Keratinocyte (primary cell): ENCODE measurements at regions not wholly inside any gene's neighbourhood (a gene's known extent, or its start where the extent isn't known, plus 50 kb on each side); places are given as distances from the start of the nearest gene placed in this dataset.

Experiments used
- DNase-seq: peaks from one replicate; pipeline ENCODE4 v3.0.0-alpha.2; 2011; ENCODE audit warnings: low read depth, missing footprints, low spot score
- FAIRE-seq: peaks from 2 replicates; lab custom pipeline; 2011; peaks lifted over from hg19 to GRCh38; lab: Jason Lieb, UNC
- H2AFZ ChIP-seq: 2 replicates; pipeline ENCODE4 v1.6.0; 2012; ENCODE audit warnings: low read length, control low read depth, inconsistent platforms; ENCODE audit not compliant: control insufficient read depth
- H3K27ac ChIP-seq: 2 replicates; pipeline ENCODE4 v1.5.1; 2011; ENCODE audit warnings: low read length; ENCODE audit not compliant: control insufficient read depth, insufficient read depth
- H3K27me3 ChIP-seq: 3 replicates; pipeline ENCODE4 v1.6.0; 2011; ENCODE audit warnings: low read length; ENCODE audit not compliant: control insufficient read depth, insufficient read depth; ENCODE audit errors: extremely low read depth
- H3K36me3 ChIP-seq, 2 experiments: 2 replicates in 1 of 2; 3 replicates in 1 of 2; pipeline ENCODE4 v1.5.1; 2011; ENCODE audit warnings: low read length in 2 of 2, mild to moderate bottlenecking in 1 of 2; ENCODE audit not compliant: control insufficient read depth in 2 of 2, insufficient read depth in 2 of 2; ENCODE audit errors: extremely low read depth in 1 of 2
- H3K4me1 ChIP-seq: 3 replicates; pipeline ENCODE4 v1.5.1; 2011; ENCODE audit warnings: low read length; ENCODE audit not compliant: control insufficient read depth, insufficient read depth; ENCODE audit errors: extremely low read depth
- H3K4me2 ChIP-seq: 3 replicates; pipeline ENCODE4 v1.6.0; 2011; ENCODE audit warnings: low read depth, low read length; ENCODE audit not compliant: control insufficient read depth, insufficient read depth; ENCODE audit errors: extremely low read depth
- H3K4me3 ChIP-seq, 3 experiments: fragments of 200-600 bp in 1 of 3; sonication (generic) in 1 of 3; 2 replicates in 2 of 3; 3 replicates in 1 of 3; pipeline ENCODE4 v1.5.1; 2011 to 2016; ENCODE audit warnings: low read length in 3 of 3, mild to moderate bottlenecking in 3 of 3, control low read depth in 2 of 3, inconsistent platforms in 1 of 3, low read depth in 1 of 3, mixed read lengths in 1 of 3, mixed run types in 1 of 3, moderate library complexity in 1 of 3; ENCODE audit not compliant: control insufficient read depth in 2 of 3, insufficient read depth in 2 of 3; ENCODE audit errors: extremely low read depth in 1 of 3
- H3K79me2 ChIP-seq: 2 replicates; pipeline ENCODE4 v1.6.0; 2012; ENCODE audit warnings: low read length; ENCODE audit not compliant: control insufficient read depth, insufficient read depth
- H3K9ac ChIP-seq: 3 replicates; pipeline ENCODE4 v1.6.0; 2011; ENCODE audit warnings: low read length; ENCODE audit not compliant: control insufficient read depth, insufficient read depth; ENCODE audit errors: extremely low read depth
- H3K9me1 ChIP-seq: 3 replicates; pipeline ENCODE4 v1.6.0; 2011; ENCODE audit warnings: low read length; ENCODE audit not compliant: control insufficient read depth, insufficient read depth; ENCODE audit errors: extremely low read depth
- H3K9me3 ChIP-seq: 2 replicates; pipeline ENCODE4 v1.5.1; 2012; ENCODE audit warnings: low read depth, low read length; ENCODE audit not compliant: control insufficient read depth
- H4K20me1 ChIP-seq: 3 replicates; pipeline ENCODE4 v1.6.0; 2011; ENCODE audit warnings: low read length; ENCODE audit not compliant: control insufficient read depth, insufficient read depth; ENCODE audit errors: extremely low read depth
- CTCF ChIP-seq, 3 experiments: IDR thresholded peaks in 1 of 3; conservative IDR thresholded peaks in 1 of 3; optimal IDR thresholded peaks in 1 of 3; 2 replicates in 2 of 3; 3 replicates in 1 of 3; pipeline versions ENCODE3 to v1.5.1; 2011; ENCODE audit warnings: low read length in 3 of 3, mild to moderate bottlenecking in 3 of 3, moderate library complexity in 2 of 3, control low read depth in 1 of 3, inconsistent platforms in 1 of 3; ENCODE audit not compliant: insufficient read depth in 2 of 3; ENCODE audit errors: extremely low read depth in 1 of 3
- EZH2 ChIP-seq: IDR thresholded peaks from one replicate; pipeline ENCODE4 v1.6.1; 2012; ENCODE audit warnings: inconsistent platforms, mild to moderate bottlenecking, low read length, moderate library complexity
- dilution Hi-C: fragments of 300-500 bp; cut with MboI; formaldehyde crosslinking; loops from one replicate; pipeline ENCODE4 v1.7.0; 2020; ENCODE audit warnings: low sequenced_read_pairs; ENCODE audit not compliant: extremely low pct_ligation_motif_present

GRCh38 chr7:4550117-4550516 is 132.0 kb upstream of the FOXK1 start:
- H3K27ac ChIP-seq, result no peak overlapping the region
- DNase-seq (no peak), FAIRE-seq (no peak)
- H3K4me2 ChIP-seq, result no peak overlapping the region
- no peaks in the 10 kb centered on the region for H3K79me2 ChIP-seq
- no peaks in the 10 kb centered on the region for H3K9me3 ChIP-seq
- H2AFZ ChIP-seq, result no peak overlapping the region
- H4K20me1 ChIP-seq, result no peaks in the 10 kb centered on the region
- TF ChIP-seq CTCF (optimal IDR thresholded peaks at IDR 0.05 in 1 of 3, IDR thresholded peaks at IDR 0.05 in 1 of 3, conservative IDR thresholded peaks at IDR 0.05 in 1 of 3; ENCODE audit: extremely low read depth in 1 of 3, insufficient read depth in 2 of 3, low read length in 3 of 3) (no peak), EZH2 (no peak)
- no peaks in the 10 kb centered on the region for H3K9me1 ChIP-seq
- dilution Hi-C loops, result no loop called here
- H3K4me1 ChIP-seq, result no peaks in the 10 kb centered on the region
- H3K36me3 ChIP-seq, result no peaks in the 10 kb centered on the region
- H3K27me3 ChIP-seq, result no peaks in the 10 kb centered on the region
- no peak overlapping the region for H3K4me3 ChIP-seq
- H3K9ac ChIP-seq, result no peak overlapping the region

GRCh38 chr7:4552985-4553384 is 129.1 kb upstream of the FOXK1 start:
- dilution Hi-C loops, result no loop called here
- Histone ChIP-seq H3K9me3 (no peaks in the 10 kb centered on the region), H3K9me1 (no peaks in the 10 kb centered on the region), H2AFZ (no peak overlapping the region), H3K27me3 (no peaks in the 10 kb centered on the region), H3K4me3 (no peak overlapping the region), H3K36me3 (no peaks in the 10 kb centered on the region), H4K20me1 (no peaks in the 10 kb centered on the region), H3K9ac (no peak overlapping the region), H3K4me2 (no peak overlapping the region), H3K79me2 (no peaks in the 10 kb centered on the region), H3K4me1 (no peaks in the 10 kb centered on the region), H3K27ac (no peak overlapping the region)
- DNase-seq (no peak), FAIRE-seq (no peak)
- no peak for TF ChIP-seq EZH2
